Gastroesophageal sphincter (tissue), 4 donors: ENCODE measurements at regions not wholly inside any gene's neighbourhood (a gene's known extent, or its start where the extent isn't known, plus 50 kb on each side); places are given as distances from the start of the nearest gene placed in this dataset.

Experiments
- ATAC-seq: fragments of 150-250 bp; one replicate; pipeline ENCODE4 v1.9.1; 2016; ENCODE audit warnings: mild to moderate bottlenecking, moderate library complexity
- H3K27ac ChIP-seq, 4 donors: fragments of 200-600 bp; sonication (generic) in 3 of 4; 1 replicate in 3 of 4; 2 replicates in 1 of 4; pipeline ENCODE4 v1.5.1; 2016 to 2019
- H3K27me3 ChIP-seq: fragments of 200-600 bp; sonication (generic); one replicate; pipeline ENCODE4 v1.5.1; 2019
- H3K36me3 ChIP-seq, 2 donors: fragments of 200-600 bp; sonication (generic); one replicate each; pipeline ENCODE4 v1.5.1; 2019; ENCODE audit warnings: control low read depth in 1 of 2
- H3K4me1 ChIP-seq, 3 donors: fragments of 200-600 bp; sonication (generic); 1 replicate in 2 of 3; 2 replicates in 1 of 3; pipeline ENCODE4 v1.5.1; 2016 to 2019; ENCODE audit warnings: control low read depth in 2 of 3
- H3K4me3 ChIP-seq, 2 donors: fragments of 200-600 bp; sonication (generic); one replicate each; pipeline ENCODE4 v1.5.1; 2019; ENCODE audit warnings: mild to moderate bottlenecking in 1 of 2, moderate library complexity in 1 of 2
- H3K9me3 ChIP-seq, 3 donors: fragments of 200-600 bp; sonication (generic); one replicate each; pipeline ENCODE4 v1.5.1; 2017 to 2019; ENCODE audit warnings: control low read depth in 2 of 3
- EP300 ChIP-seq: sonication (generic); formaldehyde crosslinking; IDR thresholded peaks from one replicate; pipeline ENCODE4 v1.6.1; 2017; ENCODE audit warnings: antibody characterized with exemption, mild to moderate bottlenecking
- POLR2A ChIP-seq, 2 donors: fragments of 450-650 bp; IDR thresholded peaks; one replicate each; pipeline ENCODE4 v1.6.1; 2017; ENCODE audit warnings: antibody characterized with exemption in 2 of 2, mild to moderate bottlenecking in 2 of 2, moderate library complexity in 1 of 2
- POLR2AphosphoS5 ChIP-seq: sonication (generic); formaldehyde crosslinking; IDR thresholded peaks from one replicate; pipeline ENCODE4 v1.6.1; 2017; ENCODE audit warnings: antibody characterized with exemption
- WGBS, 2 donors: methylation state at CpG; one replicate each; pipeline ENCODE4 v1.1.5; 2018; ENCODE audit warnings: low coverage in 1 of 2; 5-methylcytosine and 5-hydroxymethylcytosine counted together
- TF ChIP-seq, protein P1 (sequence below), 4 experiments: fragments of 200-600 bp in 2 of 4; fragments of 450-650 bp in 2 of 4; sonication (generic) in 1 of 4; IDR thresholded peaks; one replicate each; pipeline ENCODE4 v1.5.1; 2017 to 2019; ENCODE audit warnings: antibody characterized with exemption in 4 of 4, mild to moderate bottlenecking in 2 of 4, moderate library complexity in 2 of 4

DNA sequence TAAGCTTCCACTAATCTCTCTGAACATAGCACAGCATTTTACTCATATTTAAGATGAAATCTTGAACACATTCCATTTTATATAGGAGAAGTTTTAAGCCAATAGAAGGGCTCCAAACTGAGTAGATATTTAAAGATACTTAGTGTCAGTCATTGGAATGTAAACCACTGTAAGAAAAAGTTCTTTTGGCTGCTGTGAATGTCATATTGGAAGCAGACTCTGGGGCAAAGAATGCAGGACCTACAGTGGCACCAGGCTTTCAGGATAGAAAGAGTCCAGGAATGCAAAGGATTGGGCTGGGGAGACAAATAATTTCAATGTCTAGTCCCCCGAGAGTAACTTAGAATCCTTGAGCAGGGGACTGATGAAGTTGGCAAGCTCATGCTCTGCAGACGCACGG, 1047.7 kb downstream of the STIM2 start:
- WGBS, 2 donors = 52 to 53% methylated on average over 3 of the region's 3 CpGs
- H3K27me3 ChIP-seq = no peaks in the 10 kb centered on the region
- no peak overlapping the region for H3K27ac ChIP-seq
- H3K4me3 ChIP-seq = no peak overlapping the region
- ATAC-seq = no peak
- H3K36me3 ChIP-seq = no peaks in the 10 kb centered on the region
- H3K4me1 ChIP-seq = no peaks in the 10 kb centered on the region
- no peaks in the 10 kb centered on the region for H3K9me3 ChIP-seq
- TF ChIP-seq, protein P1, sequence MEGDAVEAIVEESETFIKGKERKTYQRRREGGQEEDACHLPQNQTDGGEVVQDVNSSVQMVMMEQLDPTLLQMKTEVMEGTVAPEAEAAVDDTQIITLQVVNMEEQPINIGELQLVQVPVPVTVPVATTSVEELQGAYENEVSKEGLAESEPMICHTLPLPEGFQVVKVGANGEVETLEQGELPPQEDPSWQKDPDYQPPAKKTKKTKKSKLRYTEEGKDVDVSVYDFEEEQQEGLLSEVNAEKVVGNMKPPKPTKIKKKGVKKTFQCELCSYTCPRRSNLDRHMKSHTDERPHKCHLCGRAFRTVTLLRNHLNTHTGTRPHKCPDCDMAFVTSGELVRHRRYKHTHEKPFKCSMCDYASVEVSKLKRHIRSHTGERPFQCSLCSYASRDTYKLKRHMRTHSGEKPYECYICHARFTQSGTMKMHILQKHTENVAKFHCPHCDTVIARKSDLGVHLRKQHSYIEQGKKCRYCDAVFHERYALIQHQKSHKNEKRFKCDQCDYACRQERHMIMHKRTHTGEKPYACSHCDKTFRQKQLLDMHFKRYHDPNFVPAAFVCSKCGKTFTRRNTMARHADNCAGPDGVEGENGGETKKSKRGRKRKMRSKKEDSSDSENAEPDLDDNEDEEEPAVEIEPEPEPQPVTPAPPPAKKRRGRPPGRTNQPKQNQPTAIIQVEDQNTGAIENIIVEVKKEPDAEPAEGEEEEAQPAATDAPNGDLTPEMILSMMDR (IDR thresholded peaks at IDR 0.05) = no peak
- TF ChIP-seq EP300 = no peak
- TF ChIP-seq POLR2AphosphoS5 = no peak
- no peak for TF ChIP-seq POLR2A (IDR thresholded peaks at IDR 0.05)

- H3K4me3 ChIP-seq = no peak overlapping the region
- no peaks in the 10 kb centered on the region for H3K4me1 ChIP-seq
- 43 to 92% methylated on average over 2 of the region's 2 CpGs for WGBS, 2 donors
- H3K27ac ChIP-seq = no peak overlapping the region
- no peak for ATAC-seq
- TF ChIP-seq POLR2A (IDR thresholded peaks at IDR 0.05) = no peak
- TF ChIP-seq POLR2AphosphoS5 = no peak
- TF ChIP-seq EP300 = no peak
- TF ChIP-seq, protein P1 (IDR thresholded peaks at IDR 0.05) = no peak
- no peaks in the 10 kb centered on the region for H3K9me3 ChIP-seq
- no peaks in the 10 kb centered on the region for H3K36me3 ChIP-seq
- no peaks in the 10 kb centered on the region for H3K27me3 ChIP-seq
Measured at GRCh38 chr4:27910227-27910626, 1049.6 kb downstream of the STIM2 start.

DNA sequence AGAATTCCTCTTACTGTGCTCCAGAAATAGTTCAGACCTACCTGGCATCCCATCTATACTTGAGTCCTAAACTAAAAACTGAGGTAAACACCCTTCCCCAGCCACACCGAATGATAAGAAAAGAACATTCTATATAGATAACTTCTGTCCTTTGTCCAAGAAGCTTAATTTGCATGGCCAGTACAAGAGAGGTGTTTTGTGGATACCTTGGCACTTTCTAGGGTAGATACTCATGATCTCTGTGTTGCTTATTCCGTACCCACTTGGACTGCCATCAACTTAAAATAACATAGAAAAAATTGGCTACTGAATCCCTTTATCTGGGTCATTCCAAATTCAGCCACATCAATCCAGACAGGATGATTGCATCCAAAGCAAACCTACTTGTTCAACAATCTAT, 1050.4 kb downstream of the STIM2 start:
- H3K27ac ChIP-seq = no peak overlapping the region
- no peaks in the 10 kb centered on the region for H3K9me3 ChIP-seq
- ATAC-seq = no peak
- H3K4me1 ChIP-seq = no peaks in the 10 kb centered on the region
- H3K36me3 ChIP-seq = no peaks in the 10 kb centered on the region
- WGBS, 2 donors = 64 to 100% methylated on average over 2 of the region's 2 CpGs
- H3K4me3 ChIP-seq = no peak overlapping the region
- no peaks in the 10 kb centered on the region for H3K27me3 ChIP-seq
- TF ChIP-seq POLR2A (IDR thresholded peaks at IDR 0.05) (no peak), POLR2AphosphoS5 (no peak), EP300 (no peak)
- TF ChIP-seq, protein P1 (IDR thresholded peaks at IDR 0.05) = no peak

- 90 to 100% methylated on average over 1 of the region's 1 CpG for WGBS, 2 donors
- Histone ChIP-seq H3K27me3 (no peaks in the 10 kb centered on the region), H3K4me1 (no peaks in the 10 kb centered on the region), H3K36me3 (no peaks in the 10 kb centered on the region), H3K27ac (no peak overlapping the region), H3K4me3 (no peak overlapping the region), H3K9me3 (no peaks in the 10 kb centered on the region)
- TF ChIP-seq, protein P1 (IDR thresholded peaks at IDR 0.05) = no peak
- no peak for TF ChIP-seq EP300
- no peak for TF ChIP-seq POLR2AphosphoS5
- TF ChIP-seq POLR2A (IDR thresholded peaks at IDR 0.05) = no peak
- no peak for ATAC-seq
Measured at GRCh38 chr4:27913738-27914137, 1053.1 kb downstream of the STIM2 start.

- ATAC-seq = no peak
- Histone ChIP-seq H3K36me3 (no peaks in the 10 kb centered on the region), H3K9me3 (no peaks in the 10 kb centered on the region), H3K27me3 (no peaks in the 10 kb centered on the region), H3K4me3 (no peak overlapping the region), H3K4me1 (no peaks in the 10 kb centered on the region), H3K27ac (no peak overlapping the region)
- TF ChIP-seq POLR2AphosphoS5 (no peak), EP300 (no peak), POLR2A (IDR thresholded peaks at IDR 0.05) (no peak)
- TF ChIP-seq, protein P1 (IDR thresholded peaks at IDR 0.05) = no peak
- 70 to 75% methylated on average over 2 of the region's 2 CpGs for WGBS, 2 donors
Measured at GRCh38 chr4:27915822-27916221, 1055.2 kb downstream of the STIM2 start.
